ENCODE measurements at regions not wholly inside any gene's neighbourhood (a gene's known extent, or its start where the extent isn't known, plus 50 kb on each side); places are given as distances from the start of the nearest gene placed in this dataset.

- no peak overlapping the region for H3K4me3 ChIP-seq (ENCODE audit: insufficient read depth, low read depth, low read length)
- H3K36me3 ChIP-seq (ENCODE audit: control insufficient read depth, insufficient read depth, low read length) = no peaks in the 10 kb centered on the region
- no peaks in the 10 kb centered on the region for H3K4me1 ChIP-seq (ENCODE audit: control insufficient read depth, insufficient read depth, low read length)
- WGBS, 2 experiments = 94% methylated on average over 3 of the region's 3 CpGs
- no peaks in the 10 kb centered on the region for H3K27me3 ChIP-seq (ENCODE audit: control insufficient read depth, insufficient read depth, low read length, poor library complexity, severe bottlenecking)
- no peaks in the 10 kb centered on the region for H3K9me3 ChIP-seq (ENCODE audit: control insufficient read depth, low read length)
- H3K27ac ChIP-seq (ENCODE audit: insufficient read depth, low read depth, low read length, poor library complexity, severe bottlenecking) = no peak overlapping the region
These were observed 222.0 kb downstream of the TMEM182 start for GRCh38 chr2:102983786-102984185.

GRCh38 chr2:102986826-102987490, 225.1 kb downstream of the TMEM182 start:
- Histone ChIP-seq H3K27me3 (ENCODE audit: control insufficient read depth, insufficient read depth, low read length, poor library complexity, severe bottlenecking) (no peaks in the 10 kb centered on the region), H3K36me3 (ENCODE audit: control insufficient read depth, insufficient read depth, low read length) (no peaks in the 10 kb centered on the region), H3K9me3 (ENCODE audit: control insufficient read depth, low read length) (no peaks in the 10 kb centered on the region), H3K4me1 (ENCODE audit: control insufficient read depth, insufficient read depth, low read length) (no peaks in the 10 kb centered on the region), H3K4me3 (ENCODE audit: insufficient read depth, low read depth, low read length) (no peak overlapping the region), H3K27ac (ENCODE audit: insufficient read depth, low read depth, low read length, poor library complexity, severe bottlenecking) (no peak overlapping the region)
- 91% methylated on average over 5 of the region's 5 CpGs for WGBS, 2 experiments

GRCh38 chr2:102992607-102993006, 230.8 kb downstream of the TMEM182 start:
- Histone ChIP-seq H3K4me3 (ENCODE audit: insufficient read depth, low read depth, low read length) (no peak overlapping the region), H3K4me1 (ENCODE audit: control insufficient read depth, insufficient read depth, low read length) (no peaks in the 10 kb centered on the region), H3K36me3 (ENCODE audit: control insufficient read depth, insufficient read depth, low read length) (no peaks in the 10 kb centered on the region), H3K27ac (ENCODE audit: insufficient read depth, low read depth, low read length, poor library complexity, severe bottlenecking) (no peak overlapping the region), H3K27me3 (ENCODE audit: control insufficient read depth, insufficient read depth, low read length, poor library complexity, severe bottlenecking) (no peaks in the 10 kb centered on the region), H3K9me3 (ENCODE audit: control insufficient read depth, low read length) (no peaks in the 10 kb centered on the region)
- WGBS, 2 experiments = 94 to 100% methylated on average over 2 to 3 of the region's 5 CpGs

DNA sequence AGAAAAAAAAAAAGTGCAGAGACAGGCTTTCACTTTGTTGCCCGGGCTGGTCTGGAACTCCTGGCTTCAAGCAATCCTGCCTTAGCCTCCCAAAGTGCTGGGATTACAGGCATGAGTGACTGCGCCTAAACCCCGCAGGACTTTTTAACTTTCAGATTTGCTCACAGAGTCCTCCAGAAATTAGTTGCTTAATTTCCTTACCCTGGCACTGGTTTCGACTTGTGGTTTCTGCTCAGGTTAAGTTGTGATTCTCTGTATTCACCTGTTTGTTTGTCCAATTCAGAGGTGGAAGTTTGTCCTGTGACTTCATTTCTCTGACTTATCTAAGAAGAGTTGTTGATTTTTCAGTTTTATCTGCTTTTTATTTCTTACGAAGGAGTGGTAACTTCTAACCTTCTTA, 238.1 kb downstream of the TMEM182 start:
- Histone ChIP-seq H3K4me3 (ENCODE audit: insufficient read depth, low read depth, low read length) (no peak overlapping the region), H3K9me3 (ENCODE audit: control insufficient read depth, low read length) (no peaks in the 10 kb centered on the region), H3K36me3 (ENCODE audit: control insufficient read depth, insufficient read depth, low read length) (no peaks in the 10 kb centered on the region), H3K27ac (ENCODE audit: insufficient read depth, low read depth, low read length, poor library complexity, severe bottlenecking) (no peak overlapping the region), H3K4me1 (ENCODE audit: control insufficient read depth, insufficient read depth, low read length) (no peaks in the 10 kb centered on the region), H3K27me3 (ENCODE audit: control insufficient read depth, insufficient read depth, low read length, poor library complexity, severe bottlenecking) (no peaks in the 10 kb centered on the region)
- 91 to 95% methylated on average over 4 of the region's 5 CpGs for WGBS, 2 experiments

DNA sequence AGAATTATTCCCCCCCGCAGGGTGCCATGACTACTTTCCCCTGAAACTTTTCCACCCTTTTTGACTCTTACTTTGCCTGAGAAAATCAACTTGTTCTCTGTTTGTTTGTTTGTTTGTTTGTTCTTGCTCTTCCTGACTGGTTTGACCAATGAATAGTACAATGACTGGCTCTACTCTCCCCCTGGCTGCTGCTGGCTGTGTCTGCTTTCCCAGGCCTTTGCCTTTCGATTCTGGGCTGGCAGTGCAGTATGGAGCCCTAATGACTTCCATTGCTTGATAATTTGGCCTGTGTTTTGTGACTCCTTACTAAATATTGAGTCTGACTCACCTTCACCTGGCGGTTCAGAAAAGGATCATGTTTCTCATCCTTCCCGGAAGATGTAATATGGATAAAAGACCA, 241.1 kb downstream of the TMEM182 start:
- Histone ChIP-seq H3K27me3 (ENCODE audit: control insufficient read depth, insufficient read depth, low read length, poor library complexity, severe bottlenecking) (no peaks in the 10 kb centered on the region), H3K27ac (ENCODE audit: insufficient read depth, low read depth, low read length, poor library complexity, severe bottlenecking) (no peak overlapping the region), H3K36me3 (ENCODE audit: control insufficient read depth, insufficient read depth, low read length) (no peaks in the 10 kb centered on the region), H3K4me3 (ENCODE audit: insufficient read depth, low read depth, low read length) (no peak overlapping the region), H3K4me1 (ENCODE audit: control insufficient read depth, insufficient read depth, low read length) (no peaks in the 10 kb centered on the region), H3K9me3 (ENCODE audit: control insufficient read depth, low read length) (no peaks in the 10 kb centered on the region)
- WGBS, 2 experiments = 85 to 86% methylated on average over 2 to 4 of the region's 4 CpGs

DNA sequence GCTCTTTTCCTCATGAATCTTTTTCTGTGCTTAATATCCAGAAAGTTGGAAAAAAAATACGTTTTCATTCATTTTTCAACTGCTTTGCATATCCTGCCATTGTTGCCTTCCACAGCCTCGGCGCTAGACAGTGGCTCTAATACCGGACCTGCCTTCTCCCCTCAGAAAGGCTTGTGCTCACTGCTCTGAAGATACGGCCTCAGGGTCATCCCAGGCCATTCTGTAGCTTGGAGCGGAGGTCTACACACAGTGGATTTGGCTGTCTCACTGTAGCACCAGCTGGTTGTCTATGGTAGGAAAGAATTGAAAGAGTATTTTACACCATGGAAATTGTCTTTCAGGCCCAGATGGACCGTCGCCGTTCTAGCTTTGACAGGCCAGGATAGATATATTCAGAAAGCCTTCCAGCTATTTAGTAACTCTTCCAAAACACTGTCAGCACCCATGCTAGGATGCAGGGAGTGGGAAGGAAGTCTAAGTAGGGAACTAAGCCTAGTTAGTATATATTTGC, 242.0 kb downstream of the TMEM182 start:
- Histone ChIP-seq H3K27ac (ENCODE audit: insufficient read depth, low read depth, low read length, poor library complexity, severe bottlenecking) (no peak overlapping the region), H3K36me3 (ENCODE audit: control insufficient read depth, insufficient read depth, low read length) (no peaks in the 10 kb centered on the region), H3K4me3 (ENCODE audit: insufficient read depth, low read depth, low read length) (no peak overlapping the region), H3K4me1 (ENCODE audit: control insufficient read depth, insufficient read depth, low read length) (no peaks in the 10 kb centered on the region), H3K27me3 (ENCODE audit: control insufficient read depth, insufficient read depth, low read length, poor library complexity, severe bottlenecking) (no peaks in the 10 kb centered on the region), H3K9me3 (ENCODE audit: control insufficient read depth, low read length) (no peaks in the 10 kb centered on the region)
- whole genome bisulfite sequencing, 2 experiments = 91 to 96% methylated on average over 9 of the region's 9 CpGs

DNA sequence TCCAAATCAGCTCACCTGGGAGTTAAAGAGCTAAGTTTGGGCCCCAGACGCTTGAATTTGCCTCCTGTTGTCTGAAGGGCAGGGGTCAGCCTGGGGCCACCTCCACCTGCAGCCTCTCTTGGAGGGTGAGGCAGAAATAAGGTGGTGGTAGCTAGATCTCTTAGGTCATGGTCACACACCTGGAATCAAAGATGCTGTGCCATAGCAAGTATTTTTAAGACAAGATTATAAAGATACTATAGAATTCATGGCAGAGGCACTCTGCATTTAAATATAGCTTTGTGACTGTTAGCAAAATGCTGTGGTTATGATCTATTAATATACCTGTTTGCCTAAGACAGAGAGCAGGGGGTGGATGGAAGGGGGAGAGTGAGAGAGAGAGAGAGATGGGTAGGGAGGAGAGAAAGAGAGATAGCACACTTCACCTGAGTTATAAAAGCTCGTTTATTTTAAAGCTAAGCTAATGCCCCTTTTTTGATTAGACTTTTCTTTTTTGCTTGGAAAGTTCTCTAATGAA, 242.7 kb downstream of the TMEM182 start:
- Histone ChIP-seq H3K27me3 (ENCODE audit: control insufficient read depth, insufficient read depth, low read length, poor library complexity, severe bottlenecking) (no peaks in the 10 kb centered on the region), H3K27ac (ENCODE audit: insufficient read depth, low read depth, low read length, poor library complexity, severe bottlenecking) (no peak overlapping the region), H3K4me3 (ENCODE audit: insufficient read depth, low read depth, low read length) (no peak overlapping the region), H3K36me3 (ENCODE audit: control insufficient read depth, insufficient read depth, low read length) (no peaks in the 10 kb centered on the region), H3K9me3 (ENCODE audit: control insufficient read depth, low read length) (no peaks in the 10 kb centered on the region), H3K4me1 (ENCODE audit: control insufficient read depth, insufficient read depth, low read length) (no peaks in the 10 kb centered on the region)
- WGBS, 2 experiments = 58 to 90% methylated on average over 2 of the region's 2 CpGs

GRCh38 chr2:103005393-103005792, 243.6 kb downstream of the TMEM182 start:
- H3K27me3 ChIP-seq (ENCODE audit: control insufficient read depth, insufficient read depth, low read length, poor library complexity, severe bottlenecking) = no peaks in the 10 kb centered on the region
- 98 to 100% methylated on average over 1 to 2 of the region's 3 CpGs for WGBS, 2 experiments
- H3K9me3 ChIP-seq (ENCODE audit: control insufficient read depth, low read length) = no peaks in the 10 kb centered on the region
- no peaks in the 10 kb centered on the region for H3K36me3 ChIP-seq (ENCODE audit: control insufficient read depth, insufficient read depth, low read length)
- no peaks in the 10 kb centered on the region for H3K4me1 ChIP-seq (ENCODE audit: control insufficient read depth, insufficient read depth, low read length)
- no peak overlapping the region for H3K4me3 ChIP-seq (ENCODE audit: insufficient read depth, low read depth, low read length)
- no peak overlapping the region for H3K27ac ChIP-seq (ENCODE audit: insufficient read depth, low read depth, low read length, poor library complexity, severe bottlenecking)

DNA sequence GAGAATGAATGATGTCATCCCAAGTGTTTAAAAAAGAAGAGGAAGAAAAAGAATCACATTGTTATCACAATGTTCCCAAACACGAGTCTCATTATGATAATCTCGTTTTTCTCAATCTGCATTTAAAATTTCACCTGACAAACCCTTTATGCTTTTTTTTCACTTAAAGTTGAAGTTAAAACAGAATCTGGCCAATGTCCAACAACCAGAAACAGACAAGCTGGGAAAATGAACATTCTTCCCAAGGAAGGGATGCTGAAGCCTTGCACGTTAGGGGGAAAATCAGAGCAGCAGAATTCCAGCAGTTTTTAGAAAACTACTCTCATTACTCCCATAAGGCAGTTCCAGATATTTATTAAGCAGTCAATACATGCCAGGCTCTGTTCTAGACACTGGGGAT, 245.3 kb downstream of the TMEM182 start:
- Histone ChIP-seq H3K4me1 (ENCODE audit: control insufficient read depth, insufficient read depth, low read length) (no peaks in the 10 kb centered on the region), H3K9me3 (ENCODE audit: control insufficient read depth, low read length) (no peaks in the 10 kb centered on the region), H3K36me3 (ENCODE audit: control insufficient read depth, insufficient read depth, low read length) (no peaks in the 10 kb centered on the region), H3K27me3 (ENCODE audit: control insufficient read depth, insufficient read depth, low read length, poor library complexity, severe bottlenecking) (no peaks in the 10 kb centered on the region), H3K27ac (ENCODE audit: insufficient read depth, low read depth, low read length, poor library complexity, severe bottlenecking) (no peak overlapping the region), H3K4me3 (ENCODE audit: insufficient read depth, low read depth, low read length) (no peak overlapping the region)
- 89 to 96% methylated on average over 3 of the region's 3 CpGs for WGBS, 2 experiments

DNA sequence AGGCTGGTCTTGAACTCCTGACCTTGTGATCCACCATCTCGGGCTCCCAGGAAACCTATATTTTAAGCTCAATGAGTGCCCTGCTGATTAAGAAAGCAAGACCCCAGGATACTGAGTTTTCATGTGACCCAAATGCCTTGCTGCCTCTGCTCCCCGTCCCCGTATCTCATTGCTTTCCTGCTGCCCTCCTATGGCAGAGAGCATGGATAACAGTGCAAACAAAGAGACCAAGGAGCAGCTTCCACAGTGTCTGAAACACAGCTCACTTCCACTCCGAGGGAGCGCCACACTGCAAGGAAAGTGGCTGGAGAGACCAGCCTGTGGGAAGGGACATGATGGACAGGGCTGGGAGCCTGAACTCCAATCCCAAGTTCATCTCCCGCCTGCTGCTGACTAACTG, 246.8 kb downstream of the TMEM182 start:
- Histone ChIP-seq H3K9me3 (ENCODE audit: control insufficient read depth, low read length) (no peaks in the 10 kb centered on the region), H3K4me3 (ENCODE audit: insufficient read depth, low read depth, low read length) (no peak overlapping the region), H3K4me1 (ENCODE audit: control insufficient read depth, insufficient read depth, low read length) (no peaks in the 10 kb centered on the region), H3K36me3 (ENCODE audit: control insufficient read depth, insufficient read depth, low read length) (no peaks in the 10 kb centered on the region), H3K27ac (ENCODE audit: insufficient read depth, low read depth, low read length, poor library complexity, severe bottlenecking) (no peak overlapping the region), H3K27me3 (ENCODE audit: control insufficient read depth, insufficient read depth, low read length, poor library complexity, severe bottlenecking) (no peaks in the 10 kb centered on the region)
- WGBS, 2 experiments = 59 to 70% methylated on average over 6 of the region's 6 CpGs
